Fibroblast of lung (primary cell): ENCODE measurements at regions not wholly inside any gene's neighbourhood (a gene's known extent, or its start where the extent isn't known, plus 50 kb on each side); places are given as distances from the start of the nearest gene placed in this dataset.

Experiments used
- DNase-seq, 2 donors: peaks; one replicate each; pipeline versions ENCODE4 v3.0.0 to v3.0.0-alpha.2; 2010; ENCODE audit warnings: low read depth in 2 of 2
- H2AFZ ChIP-seq: 2 replicates; pipeline ENCODE4 v1.5.1; 2012; ENCODE audit warnings: low read length, control low read depth, inconsistent platforms
- H3K27ac ChIP-seq: 2 replicates; pipeline ENCODE4 v1.5.1; 2011; ENCODE audit warnings: low read length, control low read depth; ENCODE audit not compliant: insufficient read depth
- H3K27me3 ChIP-seq: 2 replicates; pipeline ENCODE4 v1.5.1; 2011; ENCODE audit warnings: mild to moderate bottlenecking, low read length; ENCODE audit not compliant: control insufficient read depth, insufficient read depth
- H3K36me3 ChIP-seq: 2 replicates; pipeline ENCODE4 v1.5.1; 2011; ENCODE audit warnings: low read length; ENCODE audit not compliant: control insufficient read depth, insufficient read depth
- H3K4me1 ChIP-seq: 2 replicates; pipeline ENCODE4 v1.5.1; 2011; ENCODE audit warnings: low read length; ENCODE audit not compliant: control insufficient read depth, insufficient read depth; ENCODE audit errors: extremely low read depth
- H3K4me2 ChIP-seq: 2 replicates; pipeline ENCODE4 v1.5.1; 2011; ENCODE audit warnings: low read length, control low read depth; ENCODE audit not compliant: insufficient read depth; ENCODE audit errors: extremely low read depth
- H3K4me3 ChIP-seq, 4 experiments: fragments of 200-600 bp in 1 of 4; sonication (generic) in 1 of 4; replicated peaks in 1 of 4; 2 replicates each; pipeline ENCODE4 v1.5.1; 2011 to 2016; ENCODE audit warnings: low read length in 4 of 4, low read depth in 3 of 4, mild to moderate bottlenecking in 3 of 4, control low read depth in 2 of 4, inconsistent platforms in 1 of 4, mixed read lengths in 1 of 4; ENCODE audit not compliant: insufficient read depth in 1 of 4; ENCODE audit errors: control extremely low read depth in 1 of 4
- H3K79me2 ChIP-seq: 2 replicates; pipeline ENCODE4 v1.5.1; 2012; ENCODE audit warnings: mild to moderate bottlenecking, low read length, inconsistent platforms; ENCODE audit not compliant: control insufficient read depth, insufficient read depth
- H3K9ac ChIP-seq: 2 replicates; pipeline ENCODE4 v1.5.1; 2011; ENCODE audit warnings: mild to moderate bottlenecking, low read length, control low read depth; ENCODE audit not compliant: insufficient read depth
- H3K9me3 ChIP-seq: 2 replicates; pipeline ENCODE4 v1.5.1; 2012; ENCODE audit warnings: low read depth, low read length; ENCODE audit not compliant: control insufficient read depth, insufficient read depth
- H4K20me1 ChIP-seq: 2 replicates; pipeline ENCODE4 v1.5.1; 2011; ENCODE audit warnings: low read length; ENCODE audit not compliant: control insufficient read depth, insufficient read depth; ENCODE audit errors: extremely low read depth
- CTCF ChIP-seq, 2 donors: IDR thresholded peaks in 1 of 2; conservative IDR thresholded peaks in 1 of 2; 1 replicate in 1 of 2; 2 replicates in 1 of 2; pipeline ENCODE4 v1.5.1; 2011 to 2012; ENCODE audit warnings: low read length in 2 of 2, control low read depth in 1 of 2, inconsistent platforms in 1 of 2, low read depth in 1 of 2, mild to moderate bottlenecking in 1 of 2
- EZH2 ChIP-seq: IDR thresholded peaks from 2 replicates; pipeline ENCODE4 v1.5.1; 2012; ENCODE audit warnings: low read length, control low read depth, mild to moderate bottlenecking; ENCODE audit errors: missing control alignments

- DNase-seq: no peak
- H3K36me3 ChIP-seq: no peaks in the 10 kb centered on the region
- no peak overlapping the region for H3K9ac ChIP-seq
- H4K20me1 ChIP-seq: no peaks in the 10 kb centered on the region
- no peaks in the 10 kb centered on the region for H3K79me2 ChIP-seq
- TF ChIP-seq EZH2 (no peak), CTCF (conservative IDR thresholded peaks at IDR 0.05 in 1 of 2, IDR thresholded peaks at IDR 0.05 in 1 of 2; ENCODE audit: low read depth in 1 of 2, low read length in 2 of 2) (no peak)
- H3K9me3 ChIP-seq: no peaks in the 10 kb centered on the region
- no peak overlapping the region for H3K4me3 ChIP-seq
- no peaks in the 10 kb centered on the region for H3K4me1 ChIP-seq
- no peak overlapping the region for H3K27ac ChIP-seq
- no peak overlapping the region for H3K4me2 ChIP-seq
- H2AFZ ChIP-seq: no peak overlapping the region
- no peaks in the 10 kb centered on the region for H3K27me3 ChIP-seq
Observed at GRCh38 chr12:40158592-40159111, 52.8 kb upstream of the SLC2A13 start.

DNA sequence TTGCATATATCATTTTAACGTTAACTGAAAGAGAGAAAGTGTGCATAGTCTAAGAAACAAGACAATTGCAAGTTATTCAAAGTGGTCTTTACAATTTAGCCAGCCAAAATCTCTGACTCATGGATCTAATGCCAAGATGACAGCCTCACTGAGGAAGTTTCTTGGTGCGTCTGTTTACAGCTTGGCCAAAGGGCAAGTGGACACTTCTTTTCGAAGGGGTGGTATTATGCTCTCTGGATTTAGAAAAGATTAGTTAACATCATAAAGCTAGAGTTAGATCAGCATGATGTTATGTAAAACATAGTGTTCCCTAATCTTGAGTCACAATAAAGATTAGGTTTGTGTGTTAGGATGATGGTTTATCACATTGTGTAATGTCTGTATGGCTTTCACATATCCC, 51.5 kb upstream of the SLC2A13 start:
- TF ChIP-seq CTCF (conservative IDR thresholded peaks at IDR 0.05 in 1 of 2, IDR thresholded peaks at IDR 0.05 in 1 of 2; ENCODE audit: low read depth in 1 of 2, low read length in 2 of 2) (no peak), EZH2 (no peak)
- Histone ChIP-seq H3K9ac (no peak overlapping the region), H4K20me1 (no peaks in the 10 kb centered on the region), H3K4me2 (no peak overlapping the region), H3K36me3 (no peaks in the 10 kb centered on the region), H3K9me3 (no peaks in the 10 kb centered on the region), H2AFZ (no peak overlapping the region), H3K4me1 (no peaks in the 10 kb centered on the region), H3K4me3 (no peak overlapping the region), H3K27me3 (no peaks in the 10 kb centered on the region), H3K79me2 (no peaks in the 10 kb centered on the region), H3K27ac (no peak overlapping the region)
- DNase-seq: no peak

DNA sequence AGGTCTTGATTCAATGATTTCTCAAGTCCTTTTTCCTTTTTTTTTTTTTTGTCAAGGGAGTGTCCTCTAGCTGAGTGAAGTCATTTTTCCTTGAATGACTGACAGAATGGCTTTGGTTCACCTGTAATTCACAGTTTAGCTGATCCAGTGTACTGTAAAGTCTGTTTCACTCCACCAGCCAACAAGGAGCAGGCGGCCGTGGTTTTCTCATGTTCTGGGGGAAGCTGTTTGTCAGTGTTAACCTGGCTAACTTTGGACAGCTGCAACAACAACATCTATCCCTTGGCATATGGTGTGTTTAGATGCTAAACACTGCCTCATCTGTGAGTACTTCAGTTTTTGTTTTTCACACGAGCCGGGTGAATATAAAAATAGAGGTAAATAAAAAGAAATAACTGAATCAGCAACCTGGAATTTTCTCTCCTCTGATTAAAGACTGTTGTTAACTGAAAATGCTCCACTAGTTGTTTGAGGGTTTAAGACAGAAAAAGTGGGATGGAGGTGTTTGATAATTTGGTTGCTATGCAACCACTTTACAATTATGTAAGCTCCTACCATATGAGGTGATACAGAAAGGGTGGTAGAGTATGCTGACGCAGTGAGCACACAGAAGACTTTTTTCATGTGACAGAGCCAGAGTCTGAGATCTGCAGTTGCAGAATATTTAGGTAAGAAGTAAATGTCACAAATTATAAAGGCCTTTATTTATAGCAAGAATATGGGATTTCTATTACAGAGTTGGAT, 50.3 kb upstream of the SLC2A13 start:
- no peaks in the 10 kb centered on the region for H3K9me3 ChIP-seq
- H3K27ac ChIP-seq: no peak overlapping the region
- no peaks in the 10 kb centered on the region for H3K79me2 ChIP-seq
- DNase-seq: no peak
- no peaks in the 10 kb centered on the region for H3K27me3 ChIP-seq
- no peak overlapping the region for H3K9ac ChIP-seq
- no peaks in the 10 kb centered on the region for H3K36me3 ChIP-seq
- no peaks in the 10 kb centered on the region for H3K4me1 ChIP-seq
- no peak overlapping the region for H3K4me2 ChIP-seq
- H2AFZ ChIP-seq: no peak overlapping the region
- TF ChIP-seq CTCF (conservative IDR thresholded peaks at IDR 0.05 in 1 of 2, IDR thresholded peaks at IDR 0.05 in 1 of 2; ENCODE audit: low read depth in 1 of 2, low read length in 2 of 2): no peak
- no peak for TF ChIP-seq EZH2
- no peak overlapping the region for H3K4me3 ChIP-seq
- H4K20me1 ChIP-seq: no peaks in the 10 kb centered on the region
